ENCODE measurements at regions not wholly inside any gene's neighbourhood (a gene's known extent, or its start where the extent isn't known, plus 50 kb on each side); places are given as distances from the start of the nearest gene placed in this dataset.

DNA sequence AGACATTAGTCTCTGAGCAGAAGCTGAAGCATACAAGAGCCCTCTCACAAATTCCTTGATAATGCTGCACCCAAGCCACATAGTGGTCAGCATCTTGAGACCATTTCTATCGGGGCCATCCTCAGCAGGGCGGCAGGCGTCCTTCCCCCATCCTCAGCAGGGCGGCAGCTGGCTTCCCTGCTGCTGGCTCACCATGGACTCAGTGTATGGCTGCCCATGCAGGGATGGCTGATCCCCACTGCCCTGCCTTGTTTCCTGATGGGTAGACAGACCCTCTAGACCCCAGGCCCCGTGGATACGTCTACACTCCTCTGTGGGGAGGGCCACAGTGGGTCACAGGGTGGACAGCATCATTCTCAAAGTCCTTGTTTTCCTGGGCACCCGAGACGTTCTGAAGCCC, 406.8 kb downstream of the TCERG1L start:
- H3K27me3 ChIP-seq = peaks cover 0 to 38% (median 9%) of the 10 kb centered on the region in 7 donors
- H3K27ac ChIP-seq = no peak overlapping the region
- DNase-seq (no peak), ATAC-seq (peak in 1 of 8 donors; percentile 26)
- no peaks in the 10 kb centered on the region for H3K4me1 ChIP-seq
- H3K9me3 ChIP-seq = no peaks in the 10 kb centered on the region
- TF ChIP-seq, protein P1, sequence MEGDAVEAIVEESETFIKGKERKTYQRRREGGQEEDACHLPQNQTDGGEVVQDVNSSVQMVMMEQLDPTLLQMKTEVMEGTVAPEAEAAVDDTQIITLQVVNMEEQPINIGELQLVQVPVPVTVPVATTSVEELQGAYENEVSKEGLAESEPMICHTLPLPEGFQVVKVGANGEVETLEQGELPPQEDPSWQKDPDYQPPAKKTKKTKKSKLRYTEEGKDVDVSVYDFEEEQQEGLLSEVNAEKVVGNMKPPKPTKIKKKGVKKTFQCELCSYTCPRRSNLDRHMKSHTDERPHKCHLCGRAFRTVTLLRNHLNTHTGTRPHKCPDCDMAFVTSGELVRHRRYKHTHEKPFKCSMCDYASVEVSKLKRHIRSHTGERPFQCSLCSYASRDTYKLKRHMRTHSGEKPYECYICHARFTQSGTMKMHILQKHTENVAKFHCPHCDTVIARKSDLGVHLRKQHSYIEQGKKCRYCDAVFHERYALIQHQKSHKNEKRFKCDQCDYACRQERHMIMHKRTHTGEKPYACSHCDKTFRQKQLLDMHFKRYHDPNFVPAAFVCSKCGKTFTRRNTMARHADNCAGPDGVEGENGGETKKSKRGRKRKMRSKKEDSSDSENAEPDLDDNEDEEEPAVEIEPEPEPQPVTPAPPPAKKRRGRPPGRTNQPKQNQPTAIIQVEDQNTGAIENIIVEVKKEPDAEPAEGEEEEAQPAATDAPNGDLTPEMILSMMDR (IDR thresholded peaks at IDR 0.05) = no peak
- H3K36me3 ChIP-seq = no peaks in the 10 kb centered on the region
- 76 to 82% methylated on average over 8 of the region's 8 CpGs for WGBS, 2 donors
- intact Hi-C loops (cut with DNase I) = no loop called here
- no peak overlapping the region for H3K4me3 ChIP-seq

DNA sequence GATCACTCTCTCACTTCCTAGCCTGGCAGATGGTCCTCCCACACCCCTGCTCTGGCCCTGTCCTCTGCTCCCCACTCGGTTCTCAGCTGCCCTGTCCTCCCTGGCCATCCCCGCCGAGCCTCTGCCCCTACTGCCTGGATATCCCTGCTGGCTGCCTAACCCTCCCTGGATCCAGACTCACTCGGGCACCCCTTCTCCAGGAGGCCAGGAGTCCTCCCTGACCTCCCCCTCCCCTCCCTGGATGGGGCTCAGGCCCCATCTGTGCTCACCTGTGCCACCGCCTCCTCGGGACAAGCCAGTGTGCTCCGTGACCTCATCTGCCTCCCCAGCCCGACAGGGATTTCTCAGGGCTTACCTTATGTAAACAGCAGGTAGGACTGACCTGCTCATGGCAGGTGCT, 406.1 kb downstream of the TCERG1L start:
- DNase-seq (no peak), ATAC-seq (no peak)
- H3K27me3 ChIP-seq = peaks cover 0 to 38% (median 9%) of the 10 kb centered on the region in 7 donors
- H3K9me3 ChIP-seq = no peaks in the 10 kb centered on the region
- intact Hi-C loops (cut with DNase I) = no loop called here
- no peak overlapping the region for H3K27ac ChIP-seq
- H3K4me1 ChIP-seq = no peaks in the 10 kb centered on the region
- TF ChIP-seq, protein P1 (IDR thresholded peaks at IDR 0.05) = no peak
- H3K4me3 ChIP-seq = no peak overlapping the region
- 78 to 80% methylated on average over 8 of the region's 8 CpGs for WGBS, 2 donors
- no peaks in the 10 kb centered on the region for H3K36me3 ChIP-seq

DNA sequence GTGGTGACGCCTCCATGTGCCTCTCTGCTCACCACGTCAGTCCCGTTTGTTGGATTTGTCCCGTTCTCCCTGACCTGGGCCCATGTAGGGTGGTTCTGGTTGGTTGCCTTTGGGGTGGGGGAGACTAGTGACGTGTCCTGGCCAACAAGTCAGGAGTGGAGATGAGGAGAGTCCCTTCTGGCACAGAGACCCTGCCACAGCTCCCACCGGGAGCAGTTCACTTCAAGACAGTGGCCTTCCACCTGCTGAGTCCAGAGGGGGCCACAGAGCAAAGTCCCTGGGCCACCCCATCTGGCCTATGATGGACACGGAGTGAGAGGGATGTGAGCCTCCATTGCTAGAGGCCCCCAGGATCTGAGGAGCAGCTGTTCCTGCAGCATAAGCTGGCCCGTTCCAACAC, 405.6 kb downstream of the TCERG1L start:
- peaks cover 0 to 2% (median 0%) of the 10 kb centered on the region in 11 donors for H3K9me3 ChIP-seq
- 69 to 73% methylated on average over 8 of the region's 8 CpGs for WGBS, 2 donors
- no peaks in the 10 kb centered on the region for H3K4me1 ChIP-seq
- no peak for ATAC-seq
- H3K4me3 ChIP-seq = no peak overlapping the region
- no peak for DNase-seq
- intact Hi-C loops (cut with DNase I) = no loop called here
- H3K27ac ChIP-seq = no peak overlapping the region
- TF ChIP-seq, protein P1 (IDR thresholded peaks at IDR 0.05) = no peak
- H3K36me3 ChIP-seq = no peaks in the 10 kb centered on the region
- peaks cover 0 to 38% (median 9%) of the 10 kb centered on the region in 7 donors for H3K27me3 ChIP-seq

DNA sequence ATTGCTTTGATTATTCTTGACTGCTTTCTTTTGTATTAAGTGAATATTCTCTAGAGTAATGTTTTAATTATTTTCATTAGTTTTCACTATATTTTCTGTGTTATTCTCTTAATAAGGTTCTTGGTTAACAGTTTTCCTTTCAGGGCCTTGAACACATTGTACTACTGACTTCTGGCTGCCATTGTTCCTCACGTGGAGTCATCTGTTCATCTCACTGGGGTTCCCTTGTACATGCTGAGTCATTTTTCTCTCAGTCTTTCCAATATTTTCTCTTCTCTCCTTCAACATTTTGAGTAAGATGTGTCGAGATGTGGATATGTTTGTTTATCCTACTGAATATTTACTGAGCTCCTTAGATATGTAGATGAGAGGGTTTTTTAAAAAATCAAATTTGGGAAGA, 400.7 kb downstream of the TCERG1L start:
- no peaks in the 10 kb centered on the region for H3K4me1 ChIP-seq
- no peak for DNase-seq
- H3K4me3 ChIP-seq = no peak overlapping the region
- peaks cover 0 to 40% (median 12%) of the 10 kb centered on the region in 7 donors for H3K27me3 ChIP-seq
- peaks cover 0 to 14% (median 0%) of the 10 kb centered on the region in 11 donors for H3K9me3 ChIP-seq
- no peak overlapping the region for H3K27ac ChIP-seq
- WGBS, 2 donors = 82 to 83% methylated on average over 2 of the region's 2 CpGs
- no peaks in the 10 kb centered on the region for H3K36me3 ChIP-seq
- intact Hi-C loops (cut with DNase I) = no loop called here
- TF ChIP-seq, protein P1 (IDR thresholded peaks at IDR 0.05) = no peak
- ATAC-seq = no peak
